ENCODE measurements at regions not wholly inside any gene's neighbourhood (a gene's known extent, or its start where the extent isn't known, plus 50 kb on each side); places are given as distances from the start of the nearest gene placed in this dataset.
"Not testable (repeated sequence)": the region's sequence is repeated elsewhere in the genome, so short reads cannot be mapped to it uniquely, and the experiment has no call there.

- TF ChIP-seq CTCF (IDR thresholded peaks at IDR 0.05); EZH2 (IDR thresholded peaks at IDR 0.05; ENCODE audit: borderline replicate concordance, insufficient read depth, low read depth, low read length, poor library complexity, severe bottlenecking): not testable (repeated sequence)
Measured at GRCh38 chr9:86565603-86566002, 211.4 kb upstream of the TUT7 start.
